ENCODE measurements at regions not wholly inside any gene's neighbourhood (a gene's known extent, or its start where the extent isn't known, plus 50 kb on each side); places are given as distances from the start of the nearest gene placed in this dataset.

- no peak for TF ChIP-seq CTCF (IDR thresholded peaks at IDR 0.05)
These were observed 151.0 kb upstream of the PPARGC1A start for GRCh38 chr4:24040811-24041210.

- TF ChIP-seq CTCF (IDR thresholded peaks at IDR 0.05), result no peak
These were observed 143.8 kb upstream of the PPARGC1A start for GRCh38 chr4:24033626-24034025.

GRCh38 chr4:24032371-24032989 lies 142.6 kb upstream of the PPARGC1A start:
- peak; percentile 48; the same call in 1 of the 2 replicates for TF ChIP-seq CTCF (IDR thresholded peaks at IDR 0.05)

GRCh38 chr4:24026596-24026995 lies 136.7 kb upstream of the PPARGC1A start:
- TF ChIP-seq CTCF (IDR thresholded peaks at IDR 0.05), result no peak

GRCh38 chr4:24024605-24025004 lies 134.8 kb upstream of the PPARGC1A start:
- TF ChIP-seq CTCF (IDR thresholded peaks at IDR 0.05), result no peak

- no peak for TF ChIP-seq CTCF (IDR thresholded peaks at IDR 0.05)
These were observed 134.3 kb upstream of the PPARGC1A start for GRCh38 chr4:24024157-24024556.

GRCh38 chr4:24015782-24016181 lies 125.9 kb upstream of the PPARGC1A start:
- TF ChIP-seq CTCF (IDR thresholded peaks at IDR 0.05), result no peak
